ENCODE measurements at regions not wholly inside any gene's neighbourhood (a gene's known extent, or its start where the extent isn't known, plus 50 kb on each side); places are given as distances from the start of the nearest gene placed in this dataset.

GRCh38 chr4:59238212-59238611 is 1961.9 kb upstream of the ADGRL3 start:
- no peak for DNase-seq (ENCODE audit: low spot score)

GRCh38 chr4:59240011-59240410 is 1960.1 kb upstream of the ADGRL3 start:
- no peak for DNase-seq (ENCODE audit: low spot score)

- DNase-seq (ENCODE audit: low spot score) = no peak
Measured at GRCh38 chr4:59243038-59243437, 1957.1 kb upstream of the ADGRL3 start.

DNA sequence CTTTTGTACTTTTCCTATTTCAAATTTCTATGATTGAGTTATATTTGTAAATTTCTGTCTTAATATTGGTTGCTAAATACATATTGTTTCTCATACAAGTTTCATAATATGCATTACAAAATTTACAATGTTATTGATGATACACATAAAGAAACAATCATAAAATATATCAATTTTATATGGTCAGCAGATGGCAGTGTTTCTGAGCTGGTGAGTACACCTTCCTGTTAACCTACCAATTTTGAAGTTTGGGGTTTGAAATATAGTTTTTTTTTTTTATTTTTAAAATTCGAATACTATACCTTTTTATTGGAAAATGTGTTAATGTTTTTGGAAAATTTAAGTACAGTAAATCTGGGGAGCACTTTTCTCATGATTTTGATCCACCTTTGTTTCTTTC is 1953.1 kb upstream of the ADGRL3 start:
- DNase-seq (ENCODE audit: low spot score) = no peak

- no peak for DNase-seq (ENCODE audit: low spot score)
Measured at GRCh38 chr4:59248313-59248712, 1951.8 kb upstream of the ADGRL3 start.

DNA sequence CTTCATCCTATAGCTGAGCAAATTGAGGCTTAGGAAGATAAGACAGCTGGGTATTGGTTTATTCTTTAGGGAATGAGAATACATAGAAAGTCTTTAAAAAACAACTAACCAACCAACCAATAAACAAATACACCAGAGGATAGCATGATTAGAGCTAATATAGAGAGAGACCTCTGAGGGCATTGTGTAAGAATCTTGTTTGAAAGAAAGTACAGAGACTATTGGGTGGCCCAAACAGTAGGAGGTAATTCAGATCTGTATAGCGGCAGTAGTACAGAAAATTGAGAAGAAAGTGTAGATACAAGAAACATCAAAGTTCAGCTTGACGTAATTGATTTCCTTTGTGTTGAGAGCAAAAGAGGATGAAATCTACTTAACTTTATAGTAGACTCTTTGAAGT is 1951.0 kb upstream of the ADGRL3 start:
- no peak for DNase-seq (ENCODE audit: low spot score)

DNA sequence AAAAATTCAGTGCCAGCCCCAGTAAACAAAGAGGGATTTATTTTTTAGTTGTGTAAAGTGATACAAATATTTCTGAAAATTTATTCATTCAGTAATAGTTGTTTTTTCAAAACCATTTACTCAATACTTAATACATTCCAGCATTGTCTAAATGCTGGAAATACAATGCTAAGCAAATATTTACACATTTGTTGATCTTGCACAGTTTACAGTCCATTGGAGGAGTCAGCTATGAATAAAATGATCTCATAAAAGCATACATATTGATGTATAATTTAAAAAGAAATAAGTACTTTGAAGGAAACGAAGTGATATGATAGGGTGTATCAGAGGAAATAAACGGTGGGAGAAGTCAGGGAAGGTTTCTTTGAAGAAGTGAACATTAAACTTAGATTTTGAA is 1942.1 kb upstream of the ADGRL3 start:
- DNase-seq (ENCODE audit: low spot score) = no peak

GRCh38 chr4:59307609-59308008 is 1892.5 kb upstream of the ADGRL3 start:
- DNase-seq (ENCODE audit: low spot score) = no peak

DNA sequence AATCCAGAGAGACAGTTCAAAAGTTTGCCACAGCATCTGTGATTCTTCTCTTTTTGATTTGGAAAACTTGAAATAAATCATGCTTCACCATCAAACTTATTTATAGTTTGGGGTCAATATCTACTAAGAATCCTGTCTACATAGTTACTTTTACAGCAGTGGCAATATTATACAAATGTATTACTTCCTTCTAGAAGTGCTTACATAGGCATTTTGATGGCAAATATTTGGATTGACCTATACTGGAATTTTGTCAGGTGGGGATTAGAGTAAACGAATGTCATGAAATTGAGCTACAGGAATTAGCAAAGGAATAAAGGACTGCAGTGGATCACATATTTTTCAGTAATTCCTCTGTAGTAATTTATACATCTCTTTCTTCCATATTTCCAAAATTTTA is 1885.5 kb upstream of the ADGRL3 start:
- no peak for DNase-seq (ENCODE audit: low spot score)

GRCh38 chr4:59339631-59340030 is 1860.5 kb upstream of the ADGRL3 start:
- DNase-seq (ENCODE audit: low spot score) = peak; percentile 66

DNA sequence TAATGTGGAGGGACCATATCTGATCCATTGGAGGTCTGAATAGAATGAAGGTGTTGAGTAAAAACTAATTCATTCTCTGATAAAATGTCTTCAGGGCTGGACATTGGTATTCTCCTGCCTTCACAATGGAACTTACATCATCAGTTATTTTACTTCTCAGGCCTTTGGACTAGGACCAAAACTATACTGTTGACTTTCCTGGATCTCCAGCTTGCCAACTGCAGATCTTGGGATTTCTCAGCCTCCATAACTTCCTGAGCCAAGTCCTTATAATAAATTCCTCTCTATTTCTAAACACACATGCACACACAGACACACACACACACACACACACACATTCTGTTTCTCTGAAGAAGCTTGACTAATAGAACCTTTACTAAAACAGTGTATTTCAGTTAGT is 1858.6 kb upstream of the ADGRL3 start:
- DNase-seq (ENCODE audit: low spot score) = no peak

- no peak for DNase-seq (ENCODE audit: low spot score)
Measured at GRCh38 chr4:59348949-59349348, 1851.2 kb upstream of the ADGRL3 start.

DNA sequence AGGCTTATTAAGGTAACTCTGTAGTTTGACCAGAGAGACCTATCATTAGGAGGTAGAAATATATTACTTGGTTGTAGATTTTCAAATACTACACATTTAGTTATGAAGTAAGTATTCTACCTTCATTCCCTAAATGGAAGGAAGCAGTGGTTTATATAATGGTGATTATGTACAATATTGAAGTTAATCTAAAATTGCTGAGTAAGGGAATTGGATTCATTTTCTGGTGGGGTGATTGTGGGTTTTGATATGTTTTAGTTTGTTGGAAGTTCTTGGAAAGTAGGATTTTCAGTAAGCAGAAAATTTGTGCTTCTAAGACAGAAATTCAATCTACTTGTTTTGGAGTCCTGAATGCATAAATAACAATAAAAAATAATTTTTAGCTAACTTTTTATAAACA is 1830.9 kb upstream of the ADGRL3 start:
- no peak for DNase-seq (ENCODE audit: low spot score)

- no peak for DNase-seq (ENCODE audit: low spot score)
Measured at GRCh38 chr4:59374416-59374815, 1825.7 kb upstream of the ADGRL3 start.

DNA sequence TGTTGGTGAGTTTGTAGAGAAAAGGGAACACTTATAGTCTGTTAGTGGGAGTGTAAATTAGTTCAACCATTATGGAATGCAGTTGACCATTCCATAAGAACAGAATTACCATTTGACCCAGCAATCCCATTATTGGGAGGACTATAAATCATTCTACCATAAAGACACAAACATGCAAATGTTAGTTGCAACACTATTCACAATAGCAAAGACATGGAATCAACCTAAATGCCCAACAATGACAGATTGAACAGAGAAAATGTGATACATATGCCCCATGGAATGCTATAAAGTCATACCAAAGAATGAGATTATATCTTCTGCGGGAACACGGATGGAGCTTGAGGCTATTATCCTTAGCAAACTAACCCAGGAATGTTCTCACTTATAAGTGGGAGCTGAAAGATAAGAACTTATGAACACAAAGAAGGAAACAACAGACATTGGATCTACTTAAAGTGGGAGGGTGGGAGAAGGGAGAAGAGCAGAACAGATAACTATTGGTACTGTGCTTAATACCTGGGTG is 1819.2 kb upstream of the ADGRL3 start:
- DNase-seq (ENCODE audit: low spot score) = no peak

GRCh38 chr4:59381591-59381990 is 1818.5 kb upstream of the ADGRL3 start:
- DNase-seq (ENCODE audit: low spot score) = no peak

DNA sequence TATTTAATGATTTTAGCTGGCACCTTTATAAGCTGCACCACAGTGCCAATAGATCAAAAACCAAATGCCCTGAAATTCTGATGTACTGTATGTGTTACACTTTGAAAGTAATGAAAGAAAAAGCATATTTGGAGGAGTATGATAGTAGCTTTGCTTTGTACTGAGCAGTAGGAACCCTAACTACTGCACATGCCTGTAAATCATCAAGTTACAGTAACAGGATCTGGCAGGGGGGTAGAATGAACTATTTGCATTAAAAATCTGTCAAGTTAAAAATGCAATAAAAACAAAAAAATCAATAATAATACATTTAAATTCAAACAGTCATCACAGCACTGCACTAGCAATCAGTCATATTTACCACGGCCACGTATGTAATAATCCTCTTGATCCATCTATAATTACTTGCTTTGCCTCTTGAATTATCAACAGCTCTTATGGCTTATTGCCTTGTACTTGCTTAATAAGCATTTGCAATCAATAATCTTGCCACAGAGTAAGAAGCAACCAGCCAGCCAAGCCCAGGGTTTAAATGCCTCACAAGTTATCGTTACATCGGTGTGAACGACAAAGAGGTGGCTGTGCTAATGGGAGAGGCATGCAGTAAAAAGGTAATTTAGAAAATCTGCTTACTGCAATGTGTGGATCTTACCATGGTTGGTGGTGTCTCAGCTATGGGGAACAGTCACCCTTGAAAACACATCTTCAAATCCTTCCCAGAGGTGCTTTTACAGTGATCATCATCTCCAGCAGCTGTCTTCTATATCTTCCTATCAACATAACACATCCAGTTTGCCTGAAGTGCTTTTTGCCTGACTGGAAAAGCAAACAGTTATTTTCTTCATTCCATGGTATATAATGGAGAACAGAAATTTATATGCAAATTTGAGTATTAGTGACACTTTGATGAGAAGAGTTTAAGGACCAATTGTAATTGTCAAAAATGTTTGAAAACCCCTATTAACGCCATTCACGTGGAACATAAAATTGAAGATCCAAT is 1812.1 kb upstream of the ADGRL3 start:
- DNase-seq (ENCODE audit: low spot score) = no peak

DNA sequence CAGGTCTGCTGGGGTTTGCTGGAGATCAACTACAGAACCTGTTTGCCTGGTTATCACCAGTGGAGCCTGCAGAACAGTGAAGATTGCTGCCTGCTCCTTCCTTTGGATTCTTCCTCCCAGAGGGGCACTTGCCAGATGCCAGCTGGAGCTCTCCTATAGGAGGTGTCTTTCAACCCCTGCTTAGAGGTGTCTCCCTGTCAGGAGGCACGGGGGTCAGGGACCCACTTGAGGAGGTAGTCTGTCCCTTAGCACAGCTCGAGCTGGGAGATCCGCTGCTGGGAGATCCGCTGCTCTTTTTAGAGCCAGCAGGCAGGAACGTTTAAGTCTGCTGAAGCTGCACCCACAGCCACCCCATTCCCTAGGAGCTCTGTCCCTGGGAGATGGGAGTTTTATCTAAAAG is 1806.3 kb upstream of the ADGRL3 start:
- DNase-seq (ENCODE audit: low spot score) = no peak

- DNase-seq (ENCODE audit: low spot score) = no peak
Measured at GRCh38 chr4:59400334-59400733, 1799.8 kb upstream of the ADGRL3 start.

GRCh38 chr4:59409647-59410046 is 1790.5 kb upstream of the ADGRL3 start:
- no peak for DNase-seq (ENCODE audit: low spot score)

GRCh38 chr4:59412739-59413138 is 1787.4 kb upstream of the ADGRL3 start:
- DNase-seq (ENCODE audit: low spot score) = no peak

- no peak for DNase-seq (ENCODE audit: low spot score)
Measured at GRCh38 chr4:59455751-59456150, 1744.4 kb upstream of the ADGRL3 start.

DNA sequence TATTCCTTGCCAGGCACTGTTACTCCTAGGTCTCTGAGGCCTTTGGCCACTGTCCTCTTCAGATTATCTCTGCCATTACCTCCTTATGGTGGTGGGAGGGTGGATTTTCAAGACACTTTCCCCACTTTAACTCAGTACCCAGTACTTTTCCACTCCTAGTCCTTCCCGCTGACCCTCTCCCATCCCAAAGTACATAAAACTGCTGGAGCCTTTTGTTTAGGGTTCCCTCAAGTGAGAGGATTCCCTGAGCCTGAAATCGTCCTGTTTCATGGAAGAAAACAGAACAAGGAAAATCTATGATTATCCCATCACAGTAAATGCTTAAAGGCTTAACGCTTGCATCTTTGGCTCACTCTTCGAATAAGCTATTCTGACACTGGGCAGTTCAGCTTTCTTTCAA is 1742.5 kb upstream of the ADGRL3 start:
- no peak for DNase-seq (ENCODE audit: low spot score)

DNA sequence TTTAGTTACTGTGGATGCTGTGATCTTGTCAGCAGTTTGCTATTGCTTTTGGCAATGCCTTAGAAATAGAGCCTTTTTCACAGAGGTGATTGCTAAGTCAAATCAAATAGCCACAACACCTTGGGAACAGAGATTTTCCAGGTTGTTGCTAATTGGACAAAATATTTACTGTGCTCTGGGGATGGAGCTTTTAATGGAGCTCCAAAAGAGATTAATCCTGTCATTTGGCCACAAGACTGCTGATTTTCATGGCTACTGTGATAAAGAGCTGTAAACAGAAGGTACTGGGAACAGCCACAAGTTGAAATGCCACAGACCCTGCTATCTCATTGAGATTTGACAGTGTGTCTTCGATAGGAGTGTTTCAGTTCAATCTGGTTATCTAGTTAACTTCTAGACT is 1715.2 kb upstream of the ADGRL3 start:
- DNase-seq (ENCODE audit: low spot score) = no peak
